Body of pancreas (tissue), 4 donors: ENCODE measurements at regions not wholly inside any gene's neighbourhood (a gene's known extent, or its start where the extent isn't known, plus 50 kb on each side); places are given as distances from the start of the nearest gene placed in this dataset.

ENCODE experiments used
- CTCF ChIP-seq, 7 experiments: fragments of 450-650 bp in 4 of 7; fragments of 200-600 bp in 3 of 7; sonication (generic) in 3 of 7; IDR thresholded peaks; one replicate each; pipeline ENCODE4 v1.5.1; 2016 to 2019; ENCODE audit warnings: antibody characterized with exemption in 7 of 7
- POLR2A ChIP-seq, 3 donors: fragments of 450-650 bp; IDR thresholded peaks; one replicate each; pipeline ENCODE4 v1.6.1; 2016; ENCODE audit warnings: antibody characterized with exemption in 3 of 3, mild to moderate bottlenecking in 2 of 3

- TF ChIP-seq CTCF (IDR thresholded peaks at IDR 0.05) (no peak), POLR2A (IDR thresholded peaks at IDR 0.05) (no peak)
Measured at GRCh38 chr2:167875529-167875928, 371.9 kb downstream of the STK39 start.
